Right lobe of liver (tissue), 4 donors: ENCODE measurements at regions not wholly inside any gene's neighbourhood (a gene's known extent, or its start where the extent isn't known, plus 50 kb on each side); places are given as distances from the start of the nearest gene placed in this dataset.

ENCODE experiments used
- CTCF ChIP-seq, 4 donors: fragments of 200-600 bp in 3 of 4; fragments of 450-650 bp in 1 of 4; IDR thresholded peaks; one replicate each; pipeline versions ENCODE4 v1.5.1 to v1.8.0; 2016 to 2022; ENCODE audit warnings: antibody characterized with exemption in 4 of 4, mild to moderate bottlenecking in 2 of 4
- POLR2A ChIP-seq: fragments of 450-650 bp; IDR thresholded peaks from one replicate; pipeline ENCODE4 v1.6.1; 2017; ENCODE audit warnings: antibody characterized with exemption, mild to moderate bottlenecking
- donor health status: DM: no; HTN: no; CAD: no.
- donor health status: DM: no; HTN: no; CAD: no.
- donor health status: DM: no; HTN: yes; CAD: no.

DNA sequence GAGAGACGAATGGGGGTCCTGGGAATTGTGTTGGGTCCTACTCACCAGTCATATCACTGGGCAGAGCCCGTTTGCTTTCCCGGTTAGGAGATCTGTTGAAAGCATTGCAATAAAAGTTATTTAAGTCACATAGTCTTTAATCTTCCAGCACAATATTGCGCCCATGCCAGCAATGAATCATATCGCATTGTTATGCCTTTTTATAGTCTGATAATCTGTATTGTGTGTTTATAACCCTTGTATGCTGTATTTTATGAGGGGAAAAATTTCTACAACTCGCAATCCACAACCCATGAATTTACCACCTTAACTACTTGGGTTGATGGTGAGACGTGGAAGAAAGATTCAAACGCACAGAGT is 211.9 kb upstream of the SMIM21 start:
- TF ChIP-seq POLR2A (no peak), CTCF (IDR thresholded peaks at IDR 0.05) (no peak)
